GM10266 (cell line): ENCODE measurements at regions not wholly inside any gene's neighbourhood (a gene's known extent, or its start where the extent isn't known, plus 50 kb on each side); places are given as distances from the start of the nearest gene placed in this dataset.

ENCODE experiments used
- DNase-seq: peaks from one replicate; pipeline ENCODE4 v3.0.0; 2012; ENCODE audit errors: extremely low spot score
- CTCF ChIP-seq: IDR thresholded peaks from 2 replicates; pipeline ENCODE4 v1.5.1; 2012; ENCODE audit warnings: mild to moderate bottlenecking, low read depth; ENCODE audit not compliant: control insufficient read depth, insufficient read depth; ENCODE audit errors: missing control alignments

- no peak for DNase-seq
- TF ChIP-seq CTCF: no peak
Observed at GRCh38 chr5:26193626-26194025, 844.8 kb downstream of the CDH9 start.

- DNase-seq: no peak
- no peak for TF ChIP-seq CTCF
Observed at GRCh38 chr5:26192486-26192885, 845.9 kb downstream of the CDH9 start.

GRCh38 chr5:26181582-26181981 is 856.8 kb downstream of the CDH9 start:
- no peak for TF ChIP-seq CTCF
- no peak for DNase-seq

GRCh38 chr5:26148569-26149107 is 889.7 kb downstream of the CDH9 start:
- TF ChIP-seq CTCF: no peak
- DNase-seq: no peak

- no peak for DNase-seq
- TF ChIP-seq CTCF: no peak
Observed at GRCh38 chr5:26143259-26143658, 895.1 kb downstream of the CDH9 start.

- no peak for DNase-seq
- no peak for TF ChIP-seq CTCF
Observed at GRCh38 chr5:26121338-26121737, 917.0 kb downstream of the CDH9 start.

GRCh38 chr5:26104175-26104574 is 934.2 kb downstream of the CDH9 start:
- no peak for DNase-seq
- no peak for TF ChIP-seq CTCF
